ENCODE measurements at regions not wholly inside any gene's neighbourhood (a gene's known extent, or its start where the extent isn't known, plus 50 kb on each side); places are given as distances from the start of the nearest gene placed in this dataset.

DNA sequence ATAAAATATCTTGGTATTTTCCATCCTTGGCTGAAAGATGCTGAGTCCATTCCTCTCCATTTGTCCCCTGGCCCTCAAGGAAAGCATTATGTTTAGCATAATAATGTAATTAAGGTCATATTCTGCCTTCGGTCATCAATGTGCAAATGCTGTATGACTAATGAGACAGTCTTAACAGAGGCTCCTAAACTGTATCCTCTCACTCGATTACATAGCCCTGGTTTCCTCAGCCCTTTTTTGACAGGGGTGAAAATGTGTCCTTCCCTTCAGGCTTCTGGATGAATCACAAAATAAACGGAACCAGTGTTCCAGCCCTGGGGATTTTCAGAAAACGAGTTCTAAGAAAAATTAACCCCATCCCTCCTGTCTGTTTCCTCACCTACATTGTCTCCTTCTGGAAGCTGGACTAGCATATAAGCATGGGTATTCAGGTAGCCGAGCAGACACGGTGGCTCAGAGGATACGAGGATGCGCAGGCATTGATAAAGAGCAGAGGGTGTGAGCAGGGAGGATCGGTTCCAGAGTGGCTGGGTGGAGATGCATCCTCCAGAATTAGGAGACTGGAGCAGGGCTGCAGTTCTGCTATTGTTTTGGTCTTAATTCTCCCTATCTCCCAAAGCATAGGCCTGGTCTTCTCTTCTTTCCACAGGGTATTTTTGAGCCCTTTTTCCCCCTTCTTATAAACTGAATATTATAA is 742.9 kb downstream of the TLR4 start (continued):
- TF ChIP-seq, protein P1, sequence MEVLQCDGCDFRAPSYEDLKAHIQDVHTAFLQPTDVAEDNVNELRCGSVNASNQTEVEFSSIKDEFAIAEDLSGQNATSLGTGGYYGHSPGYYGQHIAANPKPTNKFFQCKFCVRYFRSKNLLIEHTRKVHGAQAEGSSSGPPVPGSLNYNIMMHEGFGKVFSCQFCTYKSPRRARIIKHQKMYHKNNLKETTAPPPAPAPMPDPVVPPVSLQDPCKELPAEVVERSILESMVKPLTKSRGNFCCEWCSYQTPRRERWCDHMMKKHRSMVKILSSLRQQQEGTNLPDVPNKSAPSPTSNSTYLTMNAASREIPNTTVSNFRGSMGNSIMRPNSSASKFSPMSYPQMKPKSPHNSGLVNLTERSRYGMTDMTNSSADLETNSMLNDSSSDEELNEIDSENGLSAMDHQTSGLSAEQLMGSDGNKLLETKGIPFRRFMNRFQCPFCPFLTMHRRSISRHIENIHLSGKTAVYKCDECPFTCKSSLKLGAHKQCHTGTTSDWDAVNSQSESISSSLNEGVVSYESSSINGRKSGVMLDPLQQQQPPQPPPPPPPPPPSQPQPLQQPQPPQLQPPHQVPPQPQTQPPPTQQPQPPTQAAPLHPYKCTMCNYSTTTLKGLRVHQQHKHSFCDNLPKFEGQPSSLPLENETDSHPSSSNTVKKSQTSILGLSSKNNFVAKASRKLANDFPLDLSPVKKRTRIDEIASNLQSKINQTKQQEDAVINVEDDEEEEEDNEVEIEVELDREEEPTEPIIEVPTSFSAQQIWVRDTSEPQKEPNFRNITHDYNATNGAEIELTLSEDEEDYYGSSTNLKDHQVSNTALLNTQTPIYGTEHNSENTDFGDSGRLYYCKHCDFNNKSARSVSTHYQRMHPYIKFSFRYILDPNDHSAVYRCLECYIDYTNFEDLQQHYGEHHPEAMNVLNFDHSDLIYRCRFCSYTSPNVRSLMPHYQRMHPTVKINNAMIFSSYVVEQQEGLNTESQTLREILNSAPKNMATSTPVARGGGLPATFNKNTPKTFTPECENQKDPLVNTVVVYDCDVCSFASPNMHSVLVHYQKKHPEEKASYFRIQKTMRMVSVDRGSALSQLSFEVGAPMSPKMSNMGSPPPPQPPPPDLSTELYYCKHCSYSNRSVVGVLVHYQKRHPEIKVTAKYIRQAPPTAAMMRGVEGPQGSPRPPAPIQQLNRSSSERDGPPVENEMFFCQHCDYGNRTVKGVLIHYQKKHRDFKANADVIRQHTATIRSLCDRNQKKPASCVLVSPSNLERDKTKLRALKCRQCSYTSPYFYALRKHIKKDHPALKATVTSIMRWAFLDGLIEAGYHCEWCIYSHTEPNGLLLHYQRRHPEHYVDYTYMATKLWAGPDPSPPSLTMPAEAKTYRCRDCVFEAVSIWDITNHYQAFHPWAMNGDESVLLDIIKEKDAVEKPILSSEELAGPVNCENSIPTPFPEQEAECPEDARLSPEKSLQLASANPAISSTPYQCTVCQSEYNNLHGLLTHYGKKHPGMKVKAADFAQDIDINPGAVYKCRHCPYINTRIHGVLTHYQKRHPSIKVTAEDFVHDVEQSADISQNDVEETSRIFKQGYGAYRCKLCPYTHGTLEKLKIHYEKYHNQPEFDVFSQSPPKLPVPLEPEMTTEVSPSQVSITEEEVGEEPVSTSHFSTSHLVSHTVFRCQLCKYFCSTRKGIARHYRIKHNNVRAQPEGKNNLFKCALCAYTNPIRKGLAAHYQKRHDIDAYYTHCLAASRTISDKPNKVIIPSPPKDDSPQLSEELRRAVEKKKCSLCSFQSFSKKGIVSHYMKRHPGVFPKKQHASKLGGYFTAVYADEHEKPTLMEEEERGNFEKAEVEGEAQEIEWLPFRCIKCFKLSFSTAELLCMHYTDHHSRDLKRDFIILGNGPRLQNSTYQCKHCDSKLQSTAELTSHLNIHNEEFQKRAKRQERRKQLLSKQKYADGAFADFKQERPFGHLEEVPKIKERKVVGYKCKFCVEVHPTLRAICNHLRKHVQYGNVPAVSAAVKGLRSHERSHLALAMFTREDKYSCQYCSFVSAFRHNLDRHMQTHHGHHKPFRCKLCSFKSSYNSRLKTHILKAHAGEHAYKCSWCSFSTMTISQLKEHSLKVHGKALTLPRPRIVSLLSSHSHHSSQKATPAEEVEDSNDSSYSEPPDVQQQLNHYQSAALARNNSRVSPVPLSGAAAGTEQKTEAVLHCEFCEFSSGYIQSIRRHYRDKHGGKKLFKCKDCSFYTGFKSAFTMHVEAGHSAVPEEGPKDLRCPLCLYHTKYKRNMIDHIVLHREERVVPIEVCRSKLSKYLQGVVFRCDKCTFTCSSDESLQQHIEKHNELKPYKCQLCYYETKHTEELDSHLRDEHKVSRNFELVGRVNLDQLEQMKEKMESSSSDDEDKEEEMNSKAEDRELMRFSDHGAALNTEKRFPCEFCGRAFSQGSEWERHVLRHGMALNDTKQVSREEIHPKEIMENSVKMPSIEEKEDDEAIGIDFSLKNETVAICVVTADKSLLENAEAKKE (CRISPR knock-in tag; IDR thresholded peaks at IDR 0.05) = no peak

DNA sequence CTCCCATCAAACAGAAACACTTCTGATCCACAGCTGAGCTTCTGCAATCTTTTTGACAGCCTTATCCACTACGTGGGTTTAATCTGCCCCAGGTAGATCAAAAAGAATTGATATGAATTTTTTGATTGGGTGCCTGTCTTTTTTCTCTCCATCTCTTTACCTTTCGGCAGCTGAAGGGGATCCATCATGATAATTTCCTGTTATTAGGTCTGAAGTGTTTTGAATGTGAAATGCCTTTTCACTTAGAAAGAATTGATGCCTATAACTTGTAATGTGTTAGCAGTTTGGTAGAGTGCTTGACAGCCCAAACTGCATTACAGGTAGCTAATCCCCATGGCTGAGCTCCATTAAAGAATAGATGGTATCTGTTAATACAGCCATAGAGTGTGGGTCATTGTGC is 745.4 kb downstream of the TLR4 start:
- Mint-ChIP-seq H3K4me3 (no peak overlapping the region), H3K9me3 (peaks cover 35% of the 10 kb centered on the region), H3K36me3 (ENCODE audit: low read depth) (no peaks in the 10 kb centered on the region), H3K4me1 (peaks cover 7% of the 10 kb centered on the region; the same call in 2 of the 3 replicates), H3K27me3 (ENCODE audit: insufficient read depth, low read depth, poor library complexity) (no peaks in the 10 kb centered on the region), H3K27ac (no peak overlapping the region)
- H3K36me3 ChIP-seq (ENCODE audit: insufficient read depth) = no peaks in the 10 kb centered on the region
- H2AFZ ChIP-seq = no peak overlapping the region
- ATAC-seq (no peak), DNase-seq (ENCODE audit: low spot score) (no peak)
- H3K4me2 ChIP-seq = no peak overlapping the region
- H3K4me1 ChIP-seq (ENCODE audit: insufficient read depth) = peaks cover 6% of the 10 kb centered on the region; the same call in 1 of the 2 replicates
- no peaks in the 10 kb centered on the region for H3K27me3 ChIP-seq (ENCODE audit: insufficient read depth)
- H3K4me3 ChIP-seq = no peak overlapping the region
- TF ChIP-seq, protein P2, sequence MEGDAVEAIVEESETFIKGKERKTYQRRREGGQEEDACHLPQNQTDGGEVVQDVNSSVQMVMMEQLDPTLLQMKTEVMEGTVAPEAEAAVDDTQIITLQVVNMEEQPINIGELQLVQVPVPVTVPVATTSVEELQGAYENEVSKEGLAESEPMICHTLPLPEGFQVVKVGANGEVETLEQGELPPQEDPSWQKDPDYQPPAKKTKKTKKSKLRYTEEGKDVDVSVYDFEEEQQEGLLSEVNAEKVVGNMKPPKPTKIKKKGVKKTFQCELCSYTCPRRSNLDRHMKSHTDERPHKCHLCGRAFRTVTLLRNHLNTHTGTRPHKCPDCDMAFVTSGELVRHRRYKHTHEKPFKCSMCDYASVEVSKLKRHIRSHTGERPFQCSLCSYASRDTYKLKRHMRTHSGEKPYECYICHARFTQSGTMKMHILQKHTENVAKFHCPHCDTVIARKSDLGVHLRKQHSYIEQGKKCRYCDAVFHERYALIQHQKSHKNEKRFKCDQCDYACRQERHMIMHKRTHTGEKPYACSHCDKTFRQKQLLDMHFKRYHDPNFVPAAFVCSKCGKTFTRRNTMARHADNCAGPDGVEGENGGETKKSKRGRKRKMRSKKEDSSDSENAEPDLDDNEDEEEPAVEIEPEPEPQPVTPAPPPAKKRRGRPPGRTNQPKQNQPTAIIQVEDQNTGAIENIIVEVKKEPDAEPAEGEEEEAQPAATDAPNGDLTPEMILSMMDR (conservative IDR thresholded peaks at IDR 0.05; ENCODE audit: low read depth in 2 of 2) = no peak
- TF ChIP-seq NANOG (IDR thresholded peaks at IDR 0.05; ENCODE audit: borderline replicate concordance) (no peak), ZNF331 (CRISPR knock-in tag; IDR thresholded peaks at IDR 0.05; ENCODE audit: low read depth) (no peak), EZH2 (IDR thresholded peaks at IDR 0.05; ENCODE audit: low read depth, unreplicated experiment) (no peak), CREB1 (CRISPR knock-in tag; IDR thresholded peaks at IDR 0.05; ENCODE audit: low read depth) (no peak)
- TF ChIP-seq, protein P1 (CRISPR knock-in tag; IDR thresholded peaks at IDR 0.05) = no peak
- no peaks in the 10 kb centered on the region; the same call in 1 of the 2 replicates for H3K9me2 ChIP-seq (ENCODE audit: insufficient read depth)
- H3F3A ChIP-seq (replicated peaks; ENCODE audit: low read depth) = no peaks in the 10 kb centered on the region
- no peak overlapping the region for H3K27ac ChIP-seq (ENCODE audit: low read depth)
- no peaks in the 10 kb centered on the region for H3K79me2 ChIP-seq (replicated peaks; ENCODE audit: insufficient read depth)
- H4K20me1 ChIP-seq (replicated peaks; ENCODE audit: insufficient read depth) = no peaks in the 10 kb centered on the region

All from GM23338 (cell line).